MM.1S (cell line): ENCODE measurements at regions not wholly inside any gene's neighbourhood (a gene's known extent, or its start where the extent isn't known, plus 50 kb on each side); places are given as distances from the start of the nearest gene placed in this dataset.

Experiments used
- DNase-seq: peaks from one replicate; pipeline ENCODE4 v3.0.0-alpha.2; 2015
- H2AFZ ChIP-seq: fragments of 300-600 bp; sonication (generic); 2 replicates; pipeline ENCODE4 v1.6.0; 2016; ENCODE audit warnings: antibody characterized with exemption, low read length
- H3F3A ChIP-seq: fragments of 300-600 bp; sonication (generic); 2 replicates; pipeline ENCODE4 v1.6.1; 2016; ENCODE audit warnings: mild to moderate bottlenecking, antibody characterized with exemption, low read length, moderate library complexity, mixed read lengths; ENCODE audit not compliant: insufficient read depth
- H3K27ac ChIP-seq: fragments of 300-600 bp; sonication (generic); 2 replicates; pipeline ENCODE4 v1.5.1; 2016; ENCODE audit warnings: mild to moderate bottlenecking, low read length
- H3K27me3 ChIP-seq: fragments of 300-600 bp; sonication (generic); replicated peaks from 2 replicates; pipeline ENCODE4 v1.6.0; 2016; ENCODE audit warnings: low read length; ENCODE audit not compliant: insufficient read depth
- H3K36me3 ChIP-seq: fragments of 300-600 bp; sonication (generic); replicated peaks from 2 replicates; pipeline ENCODE4 v1.6.1; 2016; ENCODE audit warnings: mild to moderate bottlenecking, low read length, mixed read lengths; ENCODE audit not compliant: insufficient read depth
- H3K4me1 ChIP-seq: fragments of 300-600 bp; sonication (generic); 2 replicates; pipeline ENCODE4 v1.6.1; 2016; ENCODE audit warnings: low read length, mixed read lengths
- H3K4me2 ChIP-seq: fragments of 300-600 bp; sonication (generic); 2 replicates; pipeline ENCODE4 v1.6.0; 2016; ENCODE audit warnings: low read depth, low read length
- H3K4me3 ChIP-seq: fragments of 300-600 bp; sonication (generic); 2 replicates; pipeline ENCODE4 v1.5.1; 2016; ENCODE audit warnings: low read length, mixed read lengths
- H3K79me2 ChIP-seq: fragments of 300-600 bp; sonication (generic); 2 replicates; pipeline ENCODE4 v1.6.1; 2016; ENCODE audit warnings: mixed run types, low read length, mixed read lengths
- H3K9ac ChIP-seq: fragments of 300-600 bp; sonication (generic); 2 replicates; pipeline ENCODE4 v1.6.1; 2016; ENCODE audit warnings: low read length, mixed read lengths
- H3K9me2 ChIP-seq: fragments of 300-600 bp; sonication (generic); replicated peaks from 2 replicates; pipeline ENCODE4 v1.6.1; 2016; ENCODE audit warnings: mild to moderate bottlenecking, low read length, mixed read lengths; ENCODE audit not compliant: insufficient read depth
- H3K9me3 ChIP-seq: fragments of 300-600 bp; sonication (generic); replicated peaks from 2 replicates; pipeline ENCODE4 v1.6.1; 2016; ENCODE audit warnings: mild to moderate bottlenecking, low read length, mixed read lengths; ENCODE audit not compliant: insufficient read depth
- H4K20me1 ChIP-seq: fragments of 300-600 bp; sonication (generic); 2 replicates; pipeline ENCODE4 v1.6.1; 2016; ENCODE audit warnings: mild to moderate bottlenecking, low read length, moderate library complexity, mixed read lengths; ENCODE audit not compliant: insufficient read depth
- CTCF ChIP-seq: fragments of 300-600 bp; sonication (generic); IDR thresholded peaks from 2 replicates; pipeline ENCODE4 v1.5.1; 2016; ENCODE audit warnings: antibody characterized with exemption, low read length, mixed read lengths
- EZH2 ChIP-seq: fragments of 300-600 bp; sonication (generic); optimal IDR thresholded peaks from 2 replicates; pipeline ENCODE3; 2017; ENCODE audit warnings: low read depth, mild to moderate bottlenecking, antibody characterized with exemption, low read length, mixed read lengths
- EZH2phosphoT487 ChIP-seq: fragments of 300-600 bp; sonication (generic); IDR thresholded peaks from 2 replicates; pipeline ENCODE4 v1.6.1; 2018; ENCODE audit warnings: antibody characterized with exemption, low read length

- Histone ChIP-seq H4K20me1 (no peaks in the 10 kb centered on the region), H3K79me2 (no peaks in the 10 kb centered on the region), H3K27me3 (no peaks in the 10 kb centered on the region), H3K4me3 (no peak overlapping the region), H2AFZ (no peak overlapping the region), H3K9ac (no peak overlapping the region), H3K27ac (no peak overlapping the region), H3K4me1 (peaks cover 11% of the 10 kb centered on the region), H3K9me2 (no peaks in the 10 kb centered on the region), H3F3A (0 out of 2 replicates have a peak, but pooled peaks cover 8% of the 10 kb centered on the region), H3K36me3 (no peaks in the 10 kb centered on the region), H3K4me2 (no peak overlapping the region), H3K9me3 (no peaks in the 10 kb centered on the region)
- DNase-seq: no peak
- TF ChIP-seq EZH2 (no peak), CTCF (no peak), EZH2phosphoT487 (no peak)
Measured at GRCh38 chr13:34757441-34757840, 184.6 kb upstream of the NBEA start.

GRCh38 chr13:34758628-34759027 lies 183.4 kb upstream of the NBEA start:
- Histone ChIP-seq H2AFZ (no peak overlapping the region), H3K36me3 (no peaks in the 10 kb centered on the region), H3K79me2 (no peaks in the 10 kb centered on the region), H3K4me3 (no peak overlapping the region), H3K4me1 (peaks cover 11% of the 10 kb centered on the region), H3K4me2 (no peak overlapping the region), H3K27me3 (no peaks in the 10 kb centered on the region), H3K27ac (no peak overlapping the region), H3K9ac (no peak overlapping the region), H4K20me1 (no peaks in the 10 kb centered on the region), H3K9me2 (no peaks in the 10 kb centered on the region), H3K9me3 (no peaks in the 10 kb centered on the region), H3F3A (0 out of 2 replicates have a peak, but pooled peaks cover 8% of the 10 kb centered on the region)
- TF ChIP-seq EZH2 (no peak), EZH2phosphoT487 (no peak), CTCF (no peak)
- no peak for DNase-seq

GRCh38 chr13:34762312-34762711 lies 179.8 kb upstream of the NBEA start:
- Histone ChIP-seq H3K36me3 (no peaks in the 10 kb centered on the region), H3K4me3 (no peak overlapping the region), H3K79me2 (no peaks in the 10 kb centered on the region), H3F3A (0 out of 2 replicates have a peak, but pooled peaks cover 8% of the 10 kb centered on the region), H3K27me3 (no peaks in the 10 kb centered on the region), H4K20me1 (no peaks in the 10 kb centered on the region), H3K4me2 (peak overlapping the region; percentile 27; the same call in 1 of the 2 replicates), H2AFZ (no peak overlapping the region), H3K9me2 (no peaks in the 10 kb centered on the region), H3K9ac (no peak overlapping the region), H3K9me3 (no peaks in the 10 kb centered on the region), H3K4me1 (peaks cover 11% of the 10 kb centered on the region), H3K27ac (no peak overlapping the region)
- DNase-seq: no peak
- TF ChIP-seq EZH2 (no peak), CTCF (no peak), EZH2phosphoT487 (no peak)
